HG02981 (cell line): ENCODE measurements at regions not wholly inside any gene's neighbourhood (a gene's known extent, or its start where the extent isn't known, plus 50 kb on each side); places are given as distances from the start of the nearest gene placed in this dataset.
A peak's percentile ranks its signal among the peaks of the same experiment; 100 is the strongest.
"Not testable (repeated sequence)": the region's sequence is repeated elsewhere in the genome, so short reads cannot be mapped to it uniquely, and the experiment has no call there.

Experiments
- ATAC-seq: cut with Tn5 transposase; IDR thresholded peaks from one replicate; pipeline ENCODE4 v1.9.1; 2021; ENCODE audit warnings: mild to moderate bottlenecking, moderate library complexity; ENCODE audit not compliant: unreplicated experiment

GRCh38 chr11:22567759-22568158 is 57.9 kb downstream of the FANCF start:
- no peak for ATAC-seq

- ATAC-seq: no peak
Observed at GRCh38 chr11:22566293-22566692, 59.3 kb downstream of the FANCF start.

- ATAC-seq: no peak
Observed at GRCh38 chr11:22561283-22561682, 64.3 kb downstream of the FANCF start.

- no peak for ATAC-seq
Observed at GRCh38 chr11:22559416-22559815, 66.2 kb downstream of the FANCF start.

- ATAC-seq: no peak
Observed at GRCh38 chr11:22558664-22559063, 67.0 kb downstream of the FANCF start.

- no peak for ATAC-seq
Observed at GRCh38 chr11:22556381-22556780, 69.2 kb downstream of the FANCF start.

GRCh38 chr11:22555881-22556280 is 69.7 kb downstream of the FANCF start:
- no peak for ATAC-seq

GRCh38 chr11:22554221-22554620 is 71.4 kb downstream of the FANCF start:
- ATAC-seq: peak; percentile 84

- no peak for ATAC-seq
Observed at GRCh38 chr11:22552885-22553284, 72.7 kb downstream of the FANCF start.

GRCh38 chr11:22546746-22547145 is 78.9 kb downstream of the FANCF start:
- no peak for ATAC-seq

GRCh38 chr11:22543261-22543660 is 82.4 kb downstream of the FANCF start:
- ATAC-seq: no peak

GRCh38 chr11:22539821-22540256 is 85.8 kb downstream of the FANCF start:
- ATAC-seq: no peak

- no peak for ATAC-seq
Observed at GRCh38 chr11:22536071-22536470, 89.6 kb downstream of the FANCF start.

- not testable (repeated sequence) for ATAC-seq
Observed at GRCh38 chr11:22528612-22529429, 96.8 kb downstream of the FANCF start.

GRCh38 chr11:22522225-22522624 is 103.4 kb downstream of the FANCF start:
- ATAC-seq: no peak

- peak; percentile 87 for ATAC-seq
Observed at GRCh38 chr11:22521226-22521625, 104.4 kb downstream of the FANCF start.

GRCh38 chr11:22520521-22520920 is 105.1 kb downstream of the FANCF start:
- no peak for ATAC-seq

- not testable (repeated sequence) for ATAC-seq
Observed at GRCh38 chr11:22518344-22518743, 107.3 kb downstream of the FANCF start.

- no peak for ATAC-seq
Observed at GRCh38 chr11:22516111-22516510, 109.5 kb downstream of the FANCF start.

- no peak for ATAC-seq
Observed at GRCh38 chr11:22512457-22512856, 113.2 kb downstream of the FANCF start.

- no peak for ATAC-seq
Observed at GRCh38 chr11:22510741-22511140, 114.9 kb downstream of the FANCF start.

GRCh38 chr11:22510010-22510409 is 115.6 kb downstream of the FANCF start:
- no peak for ATAC-seq

- no peak for ATAC-seq
Observed at GRCh38 chr11:22508665-22509064, 117.0 kb downstream of the FANCF start.
